GM12878 (cell line): ENCODE measurements at regions not wholly inside any gene's neighbourhood (a gene's known extent, or its start where the extent isn't known, plus 50 kb on each side); places are given as distances from the start of the nearest gene placed in this dataset.

Source experiments
- ATAC-seq: fragments of 200-7000 bp; cut with Tn5 transposase; 3 replicates; pipeline ENCODE4 v1.9.1; 2020; ENCODE audit warnings: mild to moderate bottlenecking, moderate library complexity
- BruUV-seq: library from RNA; stranded (reverse); fragments of 400-500 nt; replicated peaks from 2 replicates; lab custom pipeline; 2021; lab: Mats Ljungman, UMichigan
- CTCF ChIA-PET: fragments of 300-600 bp; sonication (Branson Sonifier 250); formaldehyde crosslinking; extraction: SDS; loops from one replicate; lab custom pipeline; 2021; ENCODE audit warnings: inconsistent platforms; lab: Yijun Ruan, JAX
- POLR2A ChIA-PET: fragments of 350-600 bp; formaldehyde crosslinking; extraction: SDS; loops from one replicate; lab custom pipeline; 2021; ENCODE audit warnings: inconsistent platforms; lab: Charles Lee
- RAD21 ChIA-PET: fragments of 300-600 bp; sonication (Branson Sonifier 250); formaldehyde crosslinking; loops from one replicate; lab custom pipeline; 2023; ENCODE audit warnings: antibody characterized with exemption; ENCODE audit not compliant: unreplicated experiment; lab: Charles Lee
- SMC1A ChIA-PET: fragments of 300-600 bp; sonication (Branson Sonifier 250); formaldehyde crosslinking; loops from one replicate; lab custom pipeline; 2023; ENCODE audit not compliant: unreplicated experiment, uncharacterized antibody; lab: Charles Lee
- DNase-seq: peaks from one replicate; pipeline ENCODE4 v3.0.0-alpha.2; 2011; ENCODE audit warnings: low read depth, low spot score
- FAIRE-seq: peaks from 3 replicates; lab custom pipeline; 2011; peaks lifted over from hg19 to GRCh38; lab: Jason Lieb, UNC
- H2AFZ ChIP-seq: 2 replicates; pipeline ENCODE4 v1.6.0; 2011; ENCODE audit warnings: low read depth, low read length, control low read depth; ENCODE audit not compliant: control insufficient read depth
- H3K27ac ChIP-seq: 2 replicates; pipeline ENCODE4 v1.5.1; 2011; ENCODE audit warnings: control low read depth; ENCODE audit not compliant: control insufficient read depth, insufficient read depth
- H3K27me3 ChIP-seq, 2 experiments: replicated peaks in 1 of 2; 2 replicates each; pipeline versions ENCODE4 v1.6.0 to v1.6.1; 2011; ENCODE audit warnings: low read length in 1 of 2; ENCODE audit not compliant: control insufficient read depth in 2 of 2, insufficient read depth in 2 of 2
- H3K36me3 ChIP-seq, 2 experiments: 2 replicates each; pipeline ENCODE4 v1.5.1; 2011; ENCODE audit warnings: low read length in 1 of 2; ENCODE audit not compliant: control insufficient read depth in 2 of 2, insufficient read depth in 2 of 2
- H3K4me1 ChIP-seq: 2 replicates; pipeline ENCODE4 v1.6.1; 2011; ENCODE audit warnings: mild to moderate bottlenecking, low read length, moderate library complexity, mixed read lengths; ENCODE audit not compliant: control insufficient read depth, insufficient read depth
- H3K4me2 ChIP-seq: 2 replicates; pipeline ENCODE4 v1.6.0; 2011; ENCODE audit warnings: control low read depth; ENCODE audit not compliant: control insufficient read depth, insufficient read depth
- H3K4me3 ChIP-seq: fragments of 200-600 bp; sonication (generic); 2 replicates; pipeline ENCODE4 v1.5.1; 2016
- H3K79me2 ChIP-seq: 2 replicates; pipeline ENCODE4 v1.6.0; 2011; ENCODE audit warnings: low read length; ENCODE audit not compliant: control insufficient read depth, insufficient read depth
- H3K9ac ChIP-seq: 2 replicates; pipeline ENCODE4 v1.8.0; 2011; ENCODE audit warnings: low read length, control low read depth, mixed read lengths; ENCODE audit not compliant: control insufficient read depth, insufficient read depth
- H3K9me3 ChIP-seq: replicated peaks from 3 replicates; pipeline ENCODE4 v1.5.1; 2011; ENCODE audit warnings: mild to moderate bottlenecking, low read length; ENCODE audit not compliant: control insufficient read depth, insufficient read depth
- H4K20me1 ChIP-seq: 2 replicates; pipeline ENCODE4 v1.6.0; 2011; ENCODE audit not compliant: control insufficient read depth, insufficient read depth
- CBFB ChIP-seq: IDR thresholded peaks from 2 replicates; pipeline ENCODE4 v1.6.1; 2016; ENCODE audit warnings: antibody characterized with exemption, low read depth
- CREM ChIP-seq: IDR thresholded peaks from 2 replicates; pipeline ENCODE4 v1.6.1; 2014; ENCODE audit warnings: antibody characterized with exemption, low read depth
- ETV6 ChIP-seq, 2 experiments: fragments of 450-650 bp in 1 of 2; IDR thresholded peaks in 1 of 2; conservative IDR thresholded peaks in 1 of 2; 2 replicates each; pipeline ENCODE4 v1.6.1; 2014; ENCODE audit warnings: antibody characterized with exemption in 1 of 2, borderline replicate concordance in 1 of 2, low read depth in 1 of 2, mild to moderate bottlenecking in 1 of 2, moderate library complexity in 1 of 2
- HDAC2 ChIP-seq: fragments of 200-600 bp; sonication (generic); IDR thresholded peaks from 2 replicates; pipeline ENCODE4 v1.6.1; 2017
- JUNB ChIP-seq: IDR thresholded peaks from 2 replicates; pipeline ENCODE4 v1.6.1; 2016; ENCODE audit warnings: antibody characterized with exemption, mild to moderate bottlenecking
- MEF2A ChIP-seq: IDR thresholded peaks from 2 replicates; pipeline ENCODE4 v1.6.1; 2011; ENCODE audit warnings: low read depth, mild to moderate bottlenecking, low read length, moderate library complexity; ENCODE audit not compliant: insufficient read depth
- MTA3 ChIP-seq: IDR thresholded peaks from 2 replicates; pipeline ENCODE4 v1.6.1; 2012; ENCODE audit warnings: low read length, inconsistent platforms, borderline replicate concordance
- NFIC ChIP-seq: IDR thresholded peaks from 2 replicates; pipeline ENCODE4 v1.6.1; 2012; ENCODE audit warnings: low read depth, mild to moderate bottlenecking, inconsistent platforms, low read length, moderate library complexity
- RAD51 ChIP-seq: fragments of 450-650 bp; IDR thresholded peaks from 2 replicates; pipeline ENCODE4 v1.6.1; 2016; ENCODE audit warnings: moderate library complexity, mild to moderate bottlenecking, inconsistent platforms
- RBBP5 ChIP-seq: fragments of 200-600 bp; sonication (generic); conservative IDR thresholded peaks from 2 replicates; pipeline ENCODE4 v1.6.1; 2016
- RELA ChIP-seq: fragments of 450-650 bp; IDR thresholded peaks from 2 replicates; pipeline ENCODE4 v1.8.0; 2014; ENCODE audit warnings: borderline replicate concordance; ENCODE audit not compliant: partially characterized antibody
- SREBF1 ChIP-seq: IDR thresholded peaks from 2 replicates; pipeline ENCODE4 v1.6.1; 2012; ENCODE audit warnings: mild to moderate bottlenecking, low read length
- SRF ChIP-seq, 2 experiments: IDR thresholded peaks; 2 replicates each; pipeline ENCODE4 v1.6.1; 2011; ENCODE audit warnings: low read depth in 2 of 2, low read length in 2 of 2, mild to moderate bottlenecking in 1 of 2, moderate library complexity in 1 of 2
- TCF12 ChIP-seq: IDR thresholded peaks from 2 replicates; pipeline ENCODE4 v1.6.1; 2011; ENCODE audit warnings: low read depth, mild to moderate bottlenecking, low read length
- TCF7 ChIP-seq: IDR thresholded peaks from 2 replicates; pipeline ENCODE4 v1.6.1; 2014; ENCODE audit warnings: antibody characterized with exemption, borderline replicate concordance
- ZNF622 ChIP-seq: fragments of 450-650 bp; IDR thresholded peaks from 2 replicates; pipeline ENCODE4 v1.6.1; 2017; ENCODE audit warnings: mild to moderate bottlenecking, inconsistent platforms
- WGBS: methylation state at CpG from one replicate; pipeline ENCODE4 v1.1.6; 2016; ENCODE audit warnings: low lambda C conversion rate; ENCODE audit not compliant: insufficient replicate concordance, insufficient coverage; ENCODE audit errors: missing lambda C conversion rate; 5-methylcytosine and 5-hydroxymethylcytosine counted together
- in situ Hi-C: fragments of 300-500 bp; cut with MboI; formaldehyde crosslinking; loops from 9 replicates; pipeline ENCODE4 v1.14.3; 2018; ENCODE audit warnings: mixed read lengths
- intact Hi-C: fragments of 100-400 bp; cut with micrococcal nuclease; formaldehyde crosslinking; loops from one replicate; pipeline ENCODE4 v1.14.2; 2022; ENCODE audit not compliant: unreplicated experiment
- TF ChIP-seq, protein P1 (sequence below): fragments of 450-650 bp; IDR thresholded peaks from 2 replicates; pipeline ENCODE4 v1.6.1; 2018; ENCODE audit warnings: borderline replicate concordance, mild to moderate bottlenecking; ENCODE audit not compliant: partially characterized antibody
- TF ChIP-seq, protein P2 (sequence below): fragments of 450-650 bp; IDR thresholded peaks from 2 replicates; pipeline ENCODE4 v1.6.1; 2017; ENCODE audit warnings: mild to moderate bottlenecking
- TF ChIP-seq, protein P3 (sequence below): fragments of 450-650 bp; IDR thresholded peaks from 2 replicates; pipeline ENCODE4 v1.6.1; 2017; ENCODE audit warnings: low read depth, mild to moderate bottlenecking, moderate library complexity

DNA sequence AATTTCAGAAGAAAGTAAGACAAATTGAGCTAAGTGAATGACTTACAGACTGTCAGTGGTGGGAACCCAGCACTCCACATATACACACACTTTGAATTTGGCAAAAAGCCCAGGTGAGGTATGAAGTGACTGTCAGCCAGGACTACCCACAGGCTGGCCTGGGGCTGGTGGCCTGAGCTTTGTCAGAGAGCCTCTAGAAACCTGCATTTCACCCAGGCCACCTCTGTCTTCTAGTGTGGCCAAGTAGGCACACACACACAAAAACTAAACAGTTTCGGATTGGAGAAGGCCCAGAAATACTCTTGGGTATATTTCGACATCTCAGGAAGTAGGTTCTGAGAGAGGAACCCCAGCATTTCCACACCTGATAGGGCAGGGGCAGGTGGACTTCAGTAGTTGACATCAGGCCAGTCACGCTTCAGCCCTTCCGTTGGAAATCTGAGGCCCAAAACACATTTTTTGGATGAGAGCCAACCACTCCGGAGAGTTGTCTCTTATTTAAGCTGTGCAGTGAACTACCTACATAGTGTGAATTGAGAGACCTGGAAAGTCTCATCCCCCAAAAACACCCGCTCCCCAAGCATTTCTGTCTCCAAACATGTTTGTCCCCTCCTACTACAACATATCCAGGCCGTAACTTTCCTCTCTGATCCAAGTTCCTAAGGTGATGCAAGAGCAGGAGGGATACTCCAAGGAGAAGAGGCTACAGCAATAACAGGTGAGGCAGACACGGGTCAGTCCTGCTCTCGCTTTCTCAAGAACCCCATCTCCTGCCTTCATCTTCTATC, 167.2 kb upstream of the PROX1 start:
- Histone ChIP-seq H3K4me2 (no peak overlapping the region), H3K9ac (no peak overlapping the region), H4K20me1 (no peaks in the 10 kb centered on the region), H3K79me2 (no peaks in the 10 kb centered on the region), H2AFZ (no peak overlapping the region), H3K36me3 (no peaks in the 10 kb centered on the region), H3K4me1 (no peaks in the 10 kb centered on the region), H3K27me3 (peaks cover 0 to 2% of the 10 kb centered on the region in 2 experiments; a peak in 1 of 4 replicates), H3K4me3 (no peak overlapping the region), H3K9me3 (no peaks in the 10 kb centered on the region), H3K27ac (no peak overlapping the region)
- 25% methylated on average over 9 of the region's 9 CpGs for WGBS
- in situ Hi-C loops (no loop called here), intact Hi-C loops (no loop called here)
- RAD21 ChIA-PET = no interaction called here
- CTCF ChIA-PET = no interaction called here
- POLR2A ChIA-PET = no interaction called here
- no TSS peak for BruUV-seq
- TF ChIP-seq ZNF622 = no peak
- TF ChIP-seq, protein P1, sequence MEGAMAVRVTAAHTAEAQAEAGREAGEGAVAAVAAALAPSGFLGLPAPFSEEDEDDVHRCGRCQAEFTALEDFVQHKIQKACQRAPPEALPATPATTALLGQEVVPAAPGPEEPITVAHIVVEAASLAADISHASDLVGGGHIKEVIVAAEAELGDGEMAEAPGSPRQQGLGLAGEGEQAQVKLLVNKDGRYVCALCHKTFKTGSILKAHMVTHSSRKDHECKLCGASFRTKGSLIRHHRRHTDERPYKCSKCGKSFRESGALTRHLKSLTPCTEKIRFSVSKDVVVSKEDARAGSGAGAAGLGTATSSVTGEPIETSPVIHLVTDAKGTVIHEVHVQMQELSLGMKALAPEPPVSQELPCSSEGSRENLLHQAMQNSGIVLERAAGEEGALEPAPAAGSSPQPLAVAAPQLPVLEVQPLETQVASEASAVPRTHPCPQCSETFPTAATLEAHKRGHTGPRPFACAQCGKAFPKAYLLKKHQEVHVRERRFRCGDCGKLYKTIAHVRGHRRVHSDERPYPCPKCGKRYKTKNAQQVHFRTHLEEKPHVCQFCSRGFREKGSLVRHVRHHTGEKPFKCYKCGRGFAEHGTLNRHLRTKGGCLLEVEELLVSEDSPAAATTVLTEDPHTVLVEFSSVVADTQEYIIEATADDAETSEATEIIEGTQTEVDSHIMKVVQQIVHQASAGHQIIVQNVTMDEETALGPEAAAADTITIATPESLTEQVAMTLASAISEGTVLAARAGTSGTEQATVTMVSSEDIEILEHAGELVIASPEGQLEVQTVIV = no peak
- TF ChIP-seq RELA = no peak
- no peak for TF ChIP-seq CBFB
- no peak for TF ChIP-seq TCF12
- no peak for TF ChIP-seq SRF (IDR thresholded peaks at IDR 0.05; ENCODE audit: low read depth in 2 of 2, low read length in 2 of 2)
- no peak for TF ChIP-seq TCF7
- no peak for TF ChIP-seq NFIC
- no peak for TF ChIP-seq MEF2A
- TF ChIP-seq CREM = no peak
- no peak for TF ChIP-seq MTA3
- no peak for TF ChIP-seq RAD51
- TF ChIP-seq HDAC2 = no peak
- TF ChIP-seq ETV6 (conservative IDR thresholded peaks at IDR 0.05 in 1 of 2, IDR thresholded peaks at IDR 0.05 in 1 of 2; ENCODE audit: borderline replicate concordance in 1 of 2, low read depth in 1 of 2) = no peak
- TF ChIP-seq, protein P2, sequence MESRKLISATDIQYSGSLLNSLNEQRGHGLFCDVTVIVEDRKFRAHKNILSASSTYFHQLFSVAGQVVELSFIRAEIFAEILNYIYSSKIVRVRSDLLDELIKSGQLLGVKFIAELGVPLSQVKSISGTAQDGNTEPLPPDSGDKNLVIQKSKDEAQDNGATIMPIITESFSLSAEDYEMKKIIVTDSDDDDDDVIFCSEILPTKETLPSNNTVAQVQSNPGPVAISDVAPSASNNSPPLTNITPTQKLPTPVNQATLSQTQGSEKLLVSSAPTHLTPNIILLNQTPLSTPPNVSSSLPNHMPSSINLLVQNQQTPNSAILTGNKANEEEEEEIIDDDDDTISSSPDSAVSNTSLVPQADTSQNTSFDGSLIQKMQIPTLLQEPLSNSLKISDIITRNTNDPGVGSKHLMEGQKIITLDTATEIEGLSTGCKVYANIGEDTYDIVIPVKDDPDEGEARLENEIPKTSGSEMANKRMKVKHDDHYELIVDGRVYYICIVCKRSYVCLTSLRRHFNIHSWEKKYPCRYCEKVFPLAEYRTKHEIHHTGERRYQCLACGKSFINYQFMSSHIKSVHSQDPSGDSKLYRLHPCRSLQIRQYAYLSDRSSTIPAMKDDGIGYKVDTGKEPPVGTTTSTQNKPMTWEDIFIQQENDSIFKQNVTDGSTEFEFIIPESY = no peak
- no peak for TF ChIP-seq SREBF1
- no peak for TF ChIP-seq RBBP5
- TF ChIP-seq, protein P3, sequence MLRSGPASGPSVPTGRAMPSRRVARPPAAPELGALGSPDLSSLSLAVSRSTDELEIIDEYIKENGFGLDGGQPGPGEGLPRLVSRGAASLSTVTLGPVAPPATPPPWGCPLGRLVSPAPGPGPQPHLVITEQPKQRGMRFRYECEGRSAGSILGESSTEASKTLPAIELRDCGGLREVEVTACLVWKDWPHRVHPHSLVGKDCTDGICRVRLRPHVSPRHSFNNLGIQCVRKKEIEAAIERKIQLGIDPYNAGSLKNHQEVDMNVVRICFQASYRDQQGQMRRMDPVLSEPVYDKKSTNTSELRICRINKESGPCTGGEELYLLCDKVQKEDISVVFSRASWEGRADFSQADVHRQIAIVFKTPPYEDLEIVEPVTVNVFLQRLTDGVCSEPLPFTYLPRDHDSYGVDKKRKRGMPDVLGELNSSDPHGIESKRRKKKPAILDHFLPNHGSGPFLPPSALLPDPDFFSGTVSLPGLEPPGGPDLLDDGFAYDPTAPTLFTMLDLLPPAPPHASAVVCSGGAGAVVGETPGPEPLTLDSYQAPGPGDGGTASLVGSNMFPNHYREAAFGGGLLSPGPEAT = no peak
- TF ChIP-seq JUNB = no peak
- ATAC-seq (no peak), DNase-seq (no peak), FAIRE-seq (no peak)
- SMC1A ChIA-PET = interaction anchor here (1.0 kb wide), 1 partner anchor 27 kb away, joined by 3 read pairs; no protein-coding TSS in a partner anchor
